Neural cell (in vitro differentiated cells): ENCODE measurements at regions not wholly inside any gene's neighbourhood (a gene's known extent, or its start where the extent isn't known, plus 50 kb on each side); places are given as distances from the start of the nearest gene placed in this dataset.

Experiments used
- H2AFZ ChIP-seq: fragments of 200-600, 300-800 bp; sonication (generic), shearing (Covaris generic); 2 replicates; pipeline ENCODE4 v1.6.0; 2014; ENCODE audit warnings: low read depth, mild to moderate bottlenecking, antibody characterized with exemption, low read length, moderate library complexity
- H3F3A ChIP-seq: fragments of 200-600 bp; shearing (Covaris generic); 2 replicates; pipeline ENCODE4 v1.6.1; 2016; ENCODE audit warnings: mild to moderate bottlenecking, moderate library complexity, mixed read lengths, antibody characterized with exemption, low read length; ENCODE audit not compliant: insufficient read depth, poor library complexity, severe bottlenecking
- H3K27ac ChIP-seq: fragments of 200-600, 300-800 bp; sonication (generic), shearing (Covaris generic); 2 replicates; pipeline ENCODE4 v1.5.1; 2014; ENCODE audit warnings: mild to moderate bottlenecking, low read length, moderate library complexity
- H3K27me3 ChIP-seq: fragments of 300-800, 200-600 bp; sonication (generic), shearing (Covaris generic); 2 replicates; pipeline ENCODE4 v1.6.0; 2014; ENCODE audit warnings: mild to moderate bottlenecking, low read depth, low read length, moderate library complexity; ENCODE audit not compliant: insufficient read depth
- H3K36me3 ChIP-seq: fragments of 300-800, 200-600 bp; sonication (generic), shearing (Covaris generic); 2 replicates; pipeline ENCODE4 v1.5.1; 2014; ENCODE audit warnings: mild to moderate bottlenecking, antibody characterized with exemption, low read length, moderate library complexity; ENCODE audit not compliant: insufficient read depth
- H3K4me2 ChIP-seq: fragments of 300-800, 200-600 bp; sonication (generic), shearing (Covaris generic); 2 replicates; pipeline ENCODE4 v1.6.0; 2014; ENCODE audit warnings: mild to moderate bottlenecking, low read length
- H3K4me3 ChIP-seq: fragments of 300-800, 200-600 bp; sonication (generic), shearing (Covaris generic); 2 replicates; pipeline ENCODE4 v1.5.1; 2014; ENCODE audit warnings: mild to moderate bottlenecking, low read length, moderate library complexity
- H3K79me2 ChIP-seq: fragments of 200-600 bp; shearing (Covaris generic); replicated peaks from 2 replicates; pipeline ENCODE4 v1.6.0; 2014; ENCODE audit warnings: mild to moderate bottlenecking, low read length, moderate library complexity; ENCODE audit not compliant: insufficient read depth
- H3K9ac ChIP-seq: fragments of 300-800, 200-600 bp; sonication (generic), shearing (Covaris generic); 2 replicates; pipeline ENCODE4 v1.6.1; 2016; ENCODE audit warnings: mild to moderate bottlenecking, low read length, mixed read lengths
- H3K9me2 ChIP-seq: fragments of 200-600 bp; shearing (Covaris generic); 2 replicates; pipeline ENCODE4 v1.6.1; 2016; ENCODE audit warnings: mild to moderate bottlenecking, low read length, mixed read lengths; ENCODE audit not compliant: insufficient read depth
- H3K9me3 ChIP-seq: fragments of 200-600, 300-800 bp; sonication (generic), shearing (Covaris generic); 2 replicates; pipeline ENCODE4 v1.6.1; 2016; ENCODE audit warnings: mild to moderate bottlenecking, mixed run types, low read length, moderate library complexity, mixed read lengths
- H4K20me1 ChIP-seq: fragments of 200-600 bp; shearing (Covaris generic); 2 replicates; pipeline ENCODE4 v1.6.1; 2016; ENCODE audit warnings: mild to moderate bottlenecking, mixed run types; ENCODE audit not compliant: insufficient read depth
- EP300 ChIP-seq: fragments of 450-650 bp; conservative IDR thresholded peaks from 2 replicates; pipeline ENCODE4 v1.6.1; 2014; ENCODE audit warnings: antibody characterized with exemption, mild to moderate bottlenecking, moderate library complexity; ENCODE audit not compliant: poor library complexity, severe bottlenecking
- EZH2 ChIP-seq: fragments of 200-600, 300-800 bp; shearing (Covaris generic), sonication (generic); IDR thresholded peaks from 2 replicates; pipeline ENCODE4 v1.6.1; 2014; ENCODE audit warnings: antibody characterized with exemption, low read length, borderline replicate concordance, mild to moderate bottlenecking; ENCODE audit not compliant: insufficient read depth, poor library complexity, severe bottlenecking
- MXI1 ChIP-seq: fragments of 450-650 bp; conservative IDR thresholded peaks from 2 replicates; pipeline ENCODE4 v1.6.1; 2014; ENCODE audit warnings: antibody characterized with exemption, mild to moderate bottlenecking; ENCODE audit not compliant: poor library complexity, severe bottlenecking
- POLR2AphosphoS5 ChIP-seq: IDR thresholded peaks from 2 replicates; pipeline ENCODE4 v1.6.1; 2012
- RAD21 ChIP-seq: fragments of 450-650 bp; conservative IDR thresholded peaks from 2 replicates; pipeline ENCODE4 v1.6.1; 2014; ENCODE audit warnings: antibody characterized with exemption, mild to moderate bottlenecking, moderate library complexity
- REST ChIP-seq: IDR thresholded peaks from 2 replicates; pipeline ENCODE4 v1.6.1; 2012; ENCODE audit warnings: borderline replicate concordance
- SMC3 ChIP-seq: fragments of 450-650 bp; conservative IDR thresholded peaks from 2 replicates; pipeline ENCODE4 v1.6.1; 2014; ENCODE audit warnings: antibody characterized with exemption, mild to moderate bottlenecking, moderate library complexity; ENCODE audit not compliant: poor library complexity
- TAF1 ChIP-seq: IDR thresholded peaks from 2 replicates; pipeline ENCODE4 v1.6.1; 2012; ENCODE audit warnings: low read depth
- TF ChIP-seq, protein P1 (sequence below): fragments of 450-650 bp; IDR thresholded peaks from 2 replicates; pipeline ENCODE4 v1.5.1; 2014; ENCODE audit warnings: antibody characterized with exemption, mild to moderate bottlenecking, moderate library complexity; ENCODE audit not compliant: poor library complexity, severe bottlenecking

DNA sequence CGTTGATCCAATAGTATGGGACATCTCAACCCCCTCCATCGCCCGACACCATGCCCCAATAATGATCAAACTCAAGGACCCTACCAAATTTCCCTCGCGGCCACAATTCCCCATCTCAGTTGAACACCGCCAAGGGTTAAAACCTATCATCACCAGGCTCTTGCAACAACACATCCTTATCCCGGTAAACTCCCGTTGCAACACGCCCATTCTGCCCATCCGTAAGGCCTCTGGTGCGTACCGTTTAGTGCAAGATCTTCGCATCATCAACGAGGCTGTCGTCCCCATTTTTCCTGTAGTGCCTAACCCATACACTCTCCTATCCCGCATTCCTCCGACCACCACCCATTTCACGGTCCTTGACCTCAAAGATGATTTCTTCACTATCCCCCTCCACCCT, 960.5 kb downstream of the RPA4 start:
- no peaks in the 10 kb centered on the region for H3K27me3 ChIP-seq
- no peaks in the 10 kb centered on the region for H3K9me2 ChIP-seq
- no peaks in the 10 kb centered on the region for H3K36me3 ChIP-seq
- H3K27ac ChIP-seq: no peak overlapping the region
- H3K9ac ChIP-seq: no peak overlapping the region
- no peak overlapping the region for H3K4me3 ChIP-seq
- H4K20me1 ChIP-seq: no peaks in the 10 kb centered on the region
- no peak overlapping the region for H2AFZ ChIP-seq
- H3K79me2 ChIP-seq: no peaks in the 10 kb centered on the region
- H3K9me3 ChIP-seq: no peaks in the 10 kb centered on the region
- no peak overlapping the region for H3K4me2 ChIP-seq
- no peaks in the 10 kb centered on the region for H3F3A ChIP-seq
- TF ChIP-seq MXI1 (no peak), RAD21 (no peak), TAF1 (no peak)
- TF ChIP-seq, protein P1, sequence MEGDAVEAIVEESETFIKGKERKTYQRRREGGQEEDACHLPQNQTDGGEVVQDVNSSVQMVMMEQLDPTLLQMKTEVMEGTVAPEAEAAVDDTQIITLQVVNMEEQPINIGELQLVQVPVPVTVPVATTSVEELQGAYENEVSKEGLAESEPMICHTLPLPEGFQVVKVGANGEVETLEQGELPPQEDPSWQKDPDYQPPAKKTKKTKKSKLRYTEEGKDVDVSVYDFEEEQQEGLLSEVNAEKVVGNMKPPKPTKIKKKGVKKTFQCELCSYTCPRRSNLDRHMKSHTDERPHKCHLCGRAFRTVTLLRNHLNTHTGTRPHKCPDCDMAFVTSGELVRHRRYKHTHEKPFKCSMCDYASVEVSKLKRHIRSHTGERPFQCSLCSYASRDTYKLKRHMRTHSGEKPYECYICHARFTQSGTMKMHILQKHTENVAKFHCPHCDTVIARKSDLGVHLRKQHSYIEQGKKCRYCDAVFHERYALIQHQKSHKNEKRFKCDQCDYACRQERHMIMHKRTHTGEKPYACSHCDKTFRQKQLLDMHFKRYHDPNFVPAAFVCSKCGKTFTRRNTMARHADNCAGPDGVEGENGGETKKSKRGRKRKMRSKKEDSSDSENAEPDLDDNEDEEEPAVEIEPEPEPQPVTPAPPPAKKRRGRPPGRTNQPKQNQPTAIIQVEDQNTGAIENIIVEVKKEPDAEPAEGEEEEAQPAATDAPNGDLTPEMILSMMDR: no peak

- Histone ChIP-seq H4K20me1 (no peaks in the 10 kb centered on the region), H3K4me3 (no peak overlapping the region), H3K9ac (no peak overlapping the region), H3F3A (no peaks in the 10 kb centered on the region), H3K79me2 (no peaks in the 10 kb centered on the region), H2AFZ (no peak overlapping the region), H3K36me3 (no peaks in the 10 kb centered on the region), H3K27ac (no peak overlapping the region), H3K4me2 (no peak overlapping the region), H3K9me2 (no peaks in the 10 kb centered on the region), H3K27me3 (no peaks in the 10 kb centered on the region), H3K9me3 (no peaks in the 10 kb centered on the region)
- TF ChIP-seq POLR2AphosphoS5 (no peak), EP300 (no peak), TAF1 (no peak), MXI1 (no peak), RAD21 (no peak), SMC3 (no peak), REST (no peak), EZH2 (no peak)
- TF ChIP-seq, protein P1: no peak
These were observed 961.2 kb downstream of the RPA4 start for GRCh38 chrX:97844943-97845342.
